ENCODE measurements at regions not wholly inside any gene's neighbourhood (a gene's known extent, or its start where the extent isn't known, plus 50 kb on each side); places are given as distances from the start of the nearest gene placed in this dataset.

GRCh38 chr11:134751031-134751585, 339.1 kb upstream of the B3GAT1 start:
- TF ChIP-seq POLR2A (IDR thresholded peaks at IDR 0.05) (no peak), CTCF (IDR thresholded peaks at IDR 0.05) (no peak)

Measured in adrenal gland (tissue), 5 donors.